HEK293 (cell line): ENCODE measurements at regions not wholly inside any gene's neighbourhood (a gene's known extent, or its start where the extent isn't known, plus 50 kb on each side); places are given as distances from the start of the nearest gene placed in this dataset.

Experiments
- CTCF ChIA-PET: fragments of 350-600 bp; formaldehyde crosslinking; extraction: SDS; loops from one replicate; lab custom pipeline; 2021; ENCODE audit warnings: antibody characterized with exemption; lab: Yijun Ruan, JAX
- POLR2A ChIA-PET: fragments of 300-600 bp; formaldehyde crosslinking; extraction: SDS; loops from one replicate; lab custom pipeline; 2020; ENCODE audit warnings: antibody characterized with exemption, inconsistent platforms; lab: Yijun Ruan, JAX
- H3K27ac ChIP-seq: fragments of 200-500 bp; sonication (Bioruptor generic); 2 replicates; pipeline ENCODE4 v1.5.1; 2014; ENCODE audit warnings: low read depth, low read length, control low read depth, inconsistent platforms; ENCODE audit errors: extremely low read depth
- H3K36me3 ChIP-seq, 2 experiments: fragments of 200-500 bp in 1 of 2; sonication (Bioruptor generic) in 1 of 2; 1 replicate in 1 of 2; 2 replicates in 1 of 2; pipeline ENCODE4 v1.5.1; 2014 to 2017; ENCODE audit warnings: inconsistent platforms in 2 of 2, low read length in 2 of 2; ENCODE audit not compliant: control insufficient read depth in 2 of 2, insufficient read depth in 1 of 2
- H3K4me1 ChIP-seq: fragments of 200-500 bp; sonication (Bioruptor generic); 2 replicates; pipeline ENCODE4 v1.5.1; 2014; ENCODE audit warnings: mild to moderate bottlenecking, low read length, inconsistent platforms; ENCODE audit not compliant: control insufficient read depth, insufficient read depth
- H3K4me3 ChIP-seq: 2 replicates; pipeline ENCODE4 v1.5.1; 2011; ENCODE audit warnings: low read depth, mild to moderate bottlenecking, control low read depth, low read length, moderate library complexity
- H3K9me3 ChIP-seq: fragments of 200-500 bp; sonication (Bioruptor generic); 2 replicates; pipeline ENCODE4 v1.5.1; 2014; ENCODE audit warnings: low read depth, low read length, inconsistent platforms; ENCODE audit not compliant: control insufficient read depth, insufficient read depth
- BCL11A ChIP-seq: fragments of 450-650 bp; formaldehyde crosslinking; IDR thresholded peaks from 2 replicates; pipeline ENCODE4 v1.5.1; 2016; ENCODE audit warnings: low read depth, missing biosample characterization, missing genetic modification characterization
- BCL6B ChIP-seq: fragments of 450-650 bp; formaldehyde crosslinking; IDR thresholded peaks from 2 replicates; pipeline ENCODE4 v1.5.1; 2017; ENCODE audit warnings: missing biosample characterization, missing genetic modification characterization
- EGR2 ChIP-seq: fragments of 450-650 bp; formaldehyde crosslinking; IDR thresholded peaks from 2 replicates; pipeline ENCODE4 v1.5.1; 2016; ENCODE audit warnings: low read depth, missing biosample characterization, missing genetic modification characterization
- FEZF1 ChIP-seq: fragments of 450-650 bp; formaldehyde crosslinking; IDR thresholded peaks from 2 replicates; pipeline ENCODE4 v1.5.1; 2016; ENCODE audit warnings: missing biosample characterization, missing genetic modification characterization
- HIC1 ChIP-seq: fragments of 450-650 bp; formaldehyde crosslinking; IDR thresholded peaks from 2 replicates; pipeline ENCODE4 v1.5.1; 2016; ENCODE audit warnings: missing biosample characterization, missing genetic modification characterization
- IKZF3 ChIP-seq: fragments of 450-650 bp; IDR thresholded peaks from 2 replicates; pipeline ENCODE4 v1.5.0; 2018; ENCODE audit warnings: missing biosample characterization, mild to moderate bottlenecking, missing genetic modification characterization, moderate library complexity
- KLF16 ChIP-seq: fragments of 450-650 bp; formaldehyde crosslinking; IDR thresholded peaks from 2 replicates; pipeline ENCODE4 v1.5.1; 2017; ENCODE audit warnings: missing biosample characterization, missing genetic modification characterization
- RBAK ChIP-seq: fragments of 450-650 bp; formaldehyde crosslinking; IDR thresholded peaks from 2 replicates; pipeline ENCODE4 v1.5.1; 2016; ENCODE audit warnings: missing biosample characterization, missing genetic modification characterization
- TSHZ1 ChIP-seq: fragments of 450-650 bp; formaldehyde crosslinking; IDR thresholded peaks from 2 replicates; pipeline ENCODE4 v1.5.1; 2016; ENCODE audit warnings: missing biosample characterization, missing genetic modification characterization, borderline replicate concordance
- ZBTB21 ChIP-seq: fragments of 450-650 bp; formaldehyde crosslinking; IDR thresholded peaks from 2 replicates; pipeline ENCODE4 v1.5.1; 2017; ENCODE audit warnings: missing biosample characterization, missing genetic modification characterization
- ZFP37 ChIP-seq: fragments of 450-650 bp; formaldehyde crosslinking; IDR thresholded peaks from 2 replicates; pipeline ENCODE4 v1.5.1; 2016; ENCODE audit warnings: missing biosample characterization, missing genetic modification characterization
- ZNF114 ChIP-seq: fragments of 450-650 bp; formaldehyde crosslinking; IDR thresholded peaks from 2 replicates; pipeline ENCODE4 v1.5.0; 2017; ENCODE audit warnings: missing biosample characterization, missing genetic modification characterization
- ZNF138 ChIP-seq: fragments of 450-650 bp; formaldehyde crosslinking; IDR thresholded peaks from 2 replicates; pipeline ENCODE4 v1.5.1; 2016; ENCODE audit warnings: missing biosample characterization, missing genetic modification characterization, borderline replicate concordance
- ZNF19 ChIP-seq: fragments of 450-650 bp; formaldehyde crosslinking; IDR thresholded peaks from 2 replicates; pipeline ENCODE4; 2016; ENCODE audit warnings: missing biosample characterization, missing genetic modification characterization, low read depth
- ZNF391 ChIP-seq: fragments of 450-650 bp; formaldehyde crosslinking; IDR thresholded peaks from 2 replicates; pipeline ENCODE4 v1.5.1; 2016; ENCODE audit warnings: low read depth, missing biosample characterization, missing genetic modification characterization, borderline replicate concordance
- ZNF473 ChIP-seq: fragments of 450-650 bp; formaldehyde crosslinking; IDR thresholded peaks from 2 replicates; pipeline ENCODE4 v1.5.1; 2017; ENCODE audit warnings: missing biosample characterization, missing genetic modification characterization
- ZNF488 ChIP-seq: fragments of 450-650 bp; formaldehyde crosslinking; IDR thresholded peaks from 2 replicates; pipeline ENCODE4 v1.5.1; 2016; ENCODE audit warnings: missing biosample characterization, missing genetic modification characterization
- ZNF513 ChIP-seq: fragments of 450-650 bp; IDR thresholded peaks from 2 replicates; pipeline ENCODE4 v1.5.1; 2018; ENCODE audit warnings: missing biosample characterization, missing genetic modification characterization
- ZNF555 ChIP-seq: fragments of 450-650 bp; formaldehyde crosslinking; conservative IDR thresholded peaks from 2 replicates; pipeline ENCODE4 v1.5.1; 2017; ENCODE audit warnings: missing biosample characterization, mild to moderate bottlenecking, missing genetic modification characterization, inconsistent platforms
- ZNF623 ChIP-seq: fragments of 450-650 bp; formaldehyde crosslinking; IDR thresholded peaks from 2 replicates; pipeline ENCODE4 v1.5.1; 2016; ENCODE audit warnings: missing biosample characterization, missing genetic modification characterization
- ZNF792 ChIP-seq: fragments of 450-650 bp; formaldehyde crosslinking; IDR thresholded peaks from 2 replicates; pipeline ENCODE4 v1.5.1; 2016; ENCODE audit warnings: missing biosample characterization, missing genetic modification characterization

GRCh38 chr7:26550492-26550891, 258.8 kb downstream of the SNX10 start:
- Histone ChIP-seq H3K27ac (no peak overlapping the region), H3K9me3 (no peaks in the 10 kb centered on the region), H3K4me1 (no peaks in the 10 kb centered on the region), H3K36me3 (no peaks in the 10 kb centered on the region), H3K4me3 (no peak overlapping the region)
- CTCF ChIA-PET, result interaction anchor here (1.2 to 2.2 kb wide), 2 partner anchors 10 kb away, joined by 3 to 7 read pairs; no protein-coding TSS in a partner anchor
- TF ChIP-seq ZNF513 (tag by site-specific recombination), result peak; percentile 67
- TF ChIP-seq EGR2, result no peak
- no peak for TF ChIP-seq RBAK (tag by site-specific recombination)
- TF ChIP-seq KLF16 (tag by site-specific recombination), result no peak
- TF ChIP-seq ZNF555 (tag by site-specific recombination), result no peak
- POLR2A ChIA-PET, result no interaction called here

- ChIA-PET CTCF (interaction anchor here (1.2 kb wide), 1 partner anchor 175 kb away, joined by 3 read pairs; no protein-coding TSS in a partner anchor), POLR2A (no interaction called here)
- H3K4me3 ChIP-seq, result no peak overlapping the region
- H3K27ac ChIP-seq, result no peak overlapping the region
- H3K36me3 ChIP-seq, result no peaks in the 10 kb centered on the region
- TF ChIP-seq ZFP37 (tag by site-specific recombination) (no peak), BCL6B (tag by site-specific recombination) (no peak), ZNF138 (tag by site-specific recombination) (no peak), BCL11A (tag by site-specific recombination) (no peak), ZNF488 (tag by site-specific recombination) (no peak), ZNF19 (tag by site-specific recombination) (no peak), HIC1 (tag by site-specific recombination) (no peak), ZBTB21 (tag by site-specific recombination) (no peak), ZNF391 (tag by site-specific recombination) (no peak), ZNF473 (no peak)
- no peaks in the 10 kb centered on the region for H3K4me1 ChIP-seq
- no peaks in the 10 kb centered on the region for H3K9me3 ChIP-seq
Measured at GRCh38 chr7:26551740-26552139, 260.1 kb downstream of the SNX10 start.

- H3K36me3 ChIP-seq, result no peaks in the 10 kb centered on the region
- no peak overlapping the region for H3K4me3 ChIP-seq
- no peak overlapping the region for H3K27ac ChIP-seq
- no peaks in the 10 kb centered on the region for H3K4me1 ChIP-seq
- ChIA-PET CTCF (interaction anchor here (1.0 to 1.1 kb wide), 3 partner anchors 9 to 113 kb away, joined by 3 to 5 read pairs (median 4); no protein-coding TSS in a partner anchor), POLR2A (no interaction called here)
- H3K9me3 ChIP-seq, result no peaks in the 10 kb centered on the region
- TF ChIP-seq ZNF513 (tag by site-specific recombination) (no peak), TSHZ1 (tag by site-specific recombination) (no peak), ZNF114 (tag by site-specific recombination) (no peak), ZNF623 (no peak), ZNF792 (tag by site-specific recombination) (no peak), IKZF3 (tag by site-specific recombination) (no peak), FEZF1 (tag by site-specific recombination) (no peak)
Measured at GRCh38 chr7:26553128-26553527, 261.5 kb downstream of the SNX10 start.
